NCI-H1694 (cell line): ENCODE measurements at regions not wholly inside any gene's neighbourhood (a gene's known extent, or its start where the extent isn't known, plus 50 kb on each side); places are given as distances from the start of the nearest gene placed in this dataset.
A peak's percentile ranks its signal among the peaks of the same experiment; 100 is the strongest.
"Not testable (repeated sequence)": the region's sequence is repeated elsewhere in the genome, so short reads cannot be mapped to it uniquely, and the experiment has no call there.

Source experiments
- DNase-seq: peaks from one replicate; lab custom pipeline; 2025; lab: John Stamatoyannopoulos, UW

- no peak for DNase-seq
These were observed 188.5 kb downstream of the PWWP3B start for GRCh38 chrX:106356580-106356979.

- no peak for DNase-seq
These were observed 195.1 kb downstream of the PWWP3B start for GRCh38 chrX:106363214-106363613.

GRCh38 chrX:106378616-106379015 lies 210.5 kb downstream of the PWWP3B start:
- no peak for DNase-seq

GRCh38 chrX:106391284-106391911 lies 220.4 kb upstream of the RADX start:
- no peak for DNase-seq

GRCh38 chrX:106392346-106392745 lies 219.4 kb upstream of the RADX start:
- DNase-seq, result no peak

GRCh38 chrX:106397788-106398538 lies 213.8 kb upstream of the RADX start:
- DNase-seq, result no peak

GRCh38 chrX:106401965-106402559 lies 209.7 kb upstream of the RADX start:
- DNase-seq, result no peak

- DNase-seq, result no peak
These were observed 207.3 kb upstream of the RADX start for GRCh38 chrX:106404512-106404911.

GRCh38 chrX:106415276-106415895 lies 196.4 kb upstream of the RADX start:
- DNase-seq, result no peak

GRCh38 chrX:106436691-106437090 lies 175.1 kb upstream of the RADX start:
- DNase-seq, result no peak

GRCh38 chrX:106437407-106437806 lies 174.4 kb upstream of the RADX start:
- DNase-seq, result no peak

GRCh38 chrX:106450405-106450804 lies 161.4 kb upstream of the RADX start:
- no peak for DNase-seq

- DNase-seq, result no peak
These were observed 159.8 kb upstream of the RADX start for GRCh38 chrX:106451933-106452332.

GRCh38 chrX:106454991-106455390 lies 156.8 kb upstream of the RADX start:
- DNase-seq, result no peak

GRCh38 chrX:106457802-106458201 lies 154.0 kb upstream of the RADX start:
- no peak for DNase-seq

- DNase-seq, result no peak
These were observed 144.4 kb upstream of the RADX start for GRCh38 chrX:106467422-106467821.

- no peak for DNase-seq
These were observed 143.8 kb upstream of the RADX start for GRCh38 chrX:106467943-106468342.

GRCh38 chrX:106468433-106468832 lies 143.3 kb upstream of the RADX start:
- DNase-seq, result no peak

GRCh38 chrX:106479920-106480319 lies 131.9 kb upstream of the RADX start:
- DNase-seq, result no peak

GRCh38 chrX:106481341-106481740 lies 130.4 kb upstream of the RADX start:
- peak; percentile 6 for DNase-seq

GRCh38 chrX:106484233-106484632 lies 127.5 kb upstream of the RADX start:
- no peak for DNase-seq

- DNase-seq, result not testable (repeated sequence)
These were observed 118.5 kb upstream of the RADX start for GRCh38 chrX:106493210-106493816.
